ENCODE measurements at regions not wholly inside any gene's neighbourhood (a gene's known extent, or its start where the extent isn't known, plus 50 kb on each side); places are given as distances from the start of the nearest gene placed in this dataset.

DNA sequence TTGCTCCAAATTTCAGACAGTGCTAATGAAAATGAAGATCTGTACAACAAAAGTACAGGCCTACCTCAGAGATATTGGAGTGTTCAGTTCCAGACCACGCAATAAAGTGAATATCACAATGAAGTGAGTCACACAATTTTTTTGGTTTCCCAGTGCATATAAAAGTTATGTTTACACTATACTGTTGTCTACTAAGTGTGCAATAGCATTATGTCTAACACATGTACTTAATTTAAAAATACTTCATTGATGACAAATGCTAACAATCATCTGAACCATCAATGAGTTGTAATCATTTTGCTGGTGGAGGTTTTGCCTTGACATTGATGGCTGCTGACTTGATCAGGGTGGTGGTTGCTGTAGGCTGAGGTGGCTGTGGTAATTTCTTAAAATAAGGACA is 60.6 kb upstream of the E2F8 start:
- H3K79me2 ChIP-seq (ENCODE audit: control insufficient read depth, insufficient read depth, low read length): no peaks in the 10 kb centered on the region
- no peak for TF ChIP-seq SIN3A (IDR thresholded peaks at IDR 0.05; ENCODE audit: borderline replicate concordance in 2 of 2, control insufficient read depth in 1 of 2, low read depth in 2 of 2, low read length in 2 of 2)
- H3K4me1 ChIP-seq (replicated peaks in 1 of 2; ENCODE audit: control insufficient read depth in 2 of 2, insufficient read depth in 2 of 2, low read length in 2 of 2): no peaks in the 10 kb centered on the region
- H3K4me2 ChIP-seq (ENCODE audit: insufficient read depth, low read length): no peak overlapping the region
- no peaks in the 10 kb centered on the region for H3K36me3 ChIP-seq (ENCODE audit: control insufficient read depth, insufficient read depth, low read length)
- H3K4me3 ChIP-seq: no peak overlapping the region
- H3K9me1 ChIP-seq (ENCODE audit: control insufficient read depth, insufficient read depth, low read length): no peaks in the 10 kb centered on the region
- ChIA-PET POLR2A (no interaction called here), CTCF (ENCODE audit: low intra/inter-chr PET ratio) (no interaction called here)
- no peaks in the 10 kb centered on the region for H3K9me3 ChIP-seq (replicated peaks; ENCODE audit: control insufficient read depth, insufficient read depth, low read depth, low read length)
- ATAC-seq (no peak), DNase-seq (ENCODE audit: extremely low read depth in 1 of 4, low spot score in 3 of 4) (no peak), FAIRE-seq (no peak)
- no peaks in the 10 kb centered on the region for H4K20me1 ChIP-seq (replicated peaks; ENCODE audit: control insufficient read depth, insufficient read depth, low read length)
- WGBS (ENCODE audit: insufficient coverage, low coverage, missing lambda C conversion rate): 0% methylated on average over 1 of the region's 1 CpG
- H3K9ac ChIP-seq (ENCODE audit: insufficient read depth in 1 of 2, low read depth in 2 of 2, low read length in 2 of 2): no peak overlapping the region
- intact Hi-C loops (cut with micrococcal nuclease): no loop called here
- in situ Hi-C loops (cut with MboI): loop anchor here (25.0 kb wide), 1 partner anchor 586 kb away; no protein-coding TSS in a partner anchor
- H3K27me3 ChIP-seq (ENCODE audit: control insufficient read depth in 2 of 2, insufficient read depth in 2 of 2, low read length in 2 of 2): peaks cover 0 to 13% of the 10 kb centered on the region in 2 experiments; a peak in 3 of 5 replicates
- H3K27ac ChIP-seq (ENCODE audit: extremely low read depth, low read depth, low read length): no peak overlapping the region
- BruUV-seq (replicated peaks): no TSS peak
- H2AFZ ChIP-seq (ENCODE audit: low read depth, low read length): no peak overlapping the region

DNA sequence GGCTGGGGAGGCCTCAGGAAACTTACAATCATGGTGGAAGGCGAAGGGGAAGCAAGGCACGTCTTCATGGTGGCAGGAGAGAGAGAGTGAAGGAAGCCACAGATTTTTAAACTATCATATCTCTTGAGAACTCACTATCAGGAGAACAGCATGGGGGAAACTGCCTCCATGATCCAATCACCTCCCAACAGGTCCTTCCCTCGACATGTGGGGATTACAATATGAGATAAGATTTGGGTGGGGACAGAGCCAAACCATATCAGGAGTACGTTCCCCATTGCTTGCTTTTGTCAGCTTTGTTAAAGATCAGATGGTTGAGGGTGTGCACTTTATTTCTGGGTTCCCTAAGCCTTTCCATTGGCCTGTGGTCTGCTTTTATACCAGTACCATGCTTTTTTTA is 53.7 kb upstream of the E2F8 start:
- DNase-seq (ENCODE audit: extremely low read depth in 1 of 4, low spot score in 3 of 4) (peak in 1 of 4 experiments; percentile 38), ATAC-seq (no peak), FAIRE-seq (no peak)
- intact Hi-C loops (cut with micrococcal nuclease): no loop called here
- Histone ChIP-seq H3K4me1 (replicated peaks in 1 of 2; ENCODE audit: control insufficient read depth in 2 of 2, insufficient read depth in 2 of 2, low read length in 2 of 2) (no peaks in the 10 kb centered on the region; a peak in 1 of 5 replicates), H4K20me1 (replicated peaks; ENCODE audit: control insufficient read depth, insufficient read depth, low read length) (no peaks in the 10 kb centered on the region), H3K79me2 (ENCODE audit: control insufficient read depth, insufficient read depth, low read length) (no peaks in the 10 kb centered on the region), H3K27me3 (ENCODE audit: control insufficient read depth in 2 of 2, insufficient read depth in 2 of 2, low read length in 2 of 2) (peaks cover 0 to 8% of the 10 kb centered on the region in 2 experiments; a peak in 3 of 5 replicates), H3K4me2 (ENCODE audit: insufficient read depth, low read length) (no peak overlapping the region), H3K9ac (ENCODE audit: insufficient read depth in 1 of 2, low read depth in 2 of 2, low read length in 2 of 2) (no peak overlapping the region), H3K4me3 (no peak overlapping the region), H3K9me3 (replicated peaks; ENCODE audit: control insufficient read depth, insufficient read depth, low read depth, low read length) (no peaks in the 10 kb centered on the region), H3K27ac (ENCODE audit: extremely low read depth, low read depth, low read length) (no peak overlapping the region), H3K9me1 (ENCODE audit: control insufficient read depth, insufficient read depth, low read length) (no peaks in the 10 kb centered on the region), H2AFZ (ENCODE audit: low read depth, low read length) (no peak overlapping the region), H3K36me3 (ENCODE audit: control insufficient read depth, insufficient read depth, low read length) (no peaks in the 10 kb centered on the region)
- in situ Hi-C loops (cut with MboI): no loop called here
- WGBS (ENCODE audit: insufficient coverage, low coverage, missing lambda C conversion rate): 0% methylated on average over 4 of the region's 4 CpGs
- ChIA-PET POLR2A (interaction anchor here (0.7 to 1.1 kb wide), 2 partner anchors 9 to 1373 kb away, joined by 4 read pairs; no protein-coding TSS in a partner anchor), CTCF (ENCODE audit: low intra/inter-chr PET ratio) (no interaction called here)
- BruUV-seq (replicated peaks): no TSS peak
- TF ChIP-seq FUS (optimal IDR thresholded peaks at IDR 0.05; ENCODE audit: low read depth, low read length) (no peak), EGR1 (conservative IDR thresholded peaks at IDR 0.05) (no peak), ARID1B (IDR thresholded peaks at IDR 0.05) (peak; percentile 86), FOXM1 (IDR thresholded peaks at IDR 0.05; ENCODE audit: low read depth) (peak; percentile 69; the same call in 1 of the 2 replicates), FOXM1 (CRISPR knock-in tag; IDR thresholded peaks at IDR 0.05; ENCODE audit: low read depth) (no peak), NR4A1 (CRISPR knock-in tag; IDR thresholded peaks at IDR 0.05) (no peak), NR4A1 (tag; IDR thresholded peaks at IDR 0.05) (no peak), ZNF75A (CRISPR knock-in tag; IDR thresholded peaks at IDR 0.05) (no peak), CBFA2T2 (conservative IDR thresholded peaks at IDR 0.05) (peak; percentile 74), POLR2A (conservative IDR thresholded peaks at IDR 0.05) (no peak)
- TF ChIP-seq, protein P1, sequence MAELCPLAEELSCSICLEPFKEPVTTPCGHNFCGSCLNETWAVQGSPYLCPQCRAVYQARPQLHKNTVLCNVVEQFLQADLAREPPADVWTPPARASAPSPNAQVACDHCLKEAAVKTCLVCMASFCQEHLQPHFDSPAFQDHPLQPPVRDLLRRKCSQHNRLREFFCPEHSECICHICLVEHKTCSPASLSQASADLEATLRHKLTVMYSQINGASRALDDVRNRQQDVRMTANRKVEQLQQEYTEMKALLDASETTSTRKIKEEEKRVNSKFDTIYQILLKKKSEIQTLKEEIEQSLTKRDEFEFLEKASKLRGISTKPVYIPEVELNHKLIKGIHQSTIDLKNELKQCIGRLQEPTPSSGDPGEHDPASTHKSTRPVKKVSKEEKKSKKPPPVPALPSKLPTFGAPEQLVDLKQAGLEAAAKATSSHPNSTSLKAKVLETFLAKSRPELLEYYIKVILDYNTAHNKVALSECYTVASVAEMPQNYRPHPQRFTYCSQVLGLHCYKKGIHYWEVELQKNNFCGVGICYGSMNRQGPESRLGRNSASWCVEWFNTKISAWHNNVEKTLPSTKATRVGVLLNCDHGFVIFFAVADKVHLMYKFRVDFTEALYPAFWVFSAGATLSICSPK (IDR thresholded peaks at IDR 0.05; ENCODE audit: borderline replicate concordance): no peak
- TF ChIP-seq, protein P2, sequence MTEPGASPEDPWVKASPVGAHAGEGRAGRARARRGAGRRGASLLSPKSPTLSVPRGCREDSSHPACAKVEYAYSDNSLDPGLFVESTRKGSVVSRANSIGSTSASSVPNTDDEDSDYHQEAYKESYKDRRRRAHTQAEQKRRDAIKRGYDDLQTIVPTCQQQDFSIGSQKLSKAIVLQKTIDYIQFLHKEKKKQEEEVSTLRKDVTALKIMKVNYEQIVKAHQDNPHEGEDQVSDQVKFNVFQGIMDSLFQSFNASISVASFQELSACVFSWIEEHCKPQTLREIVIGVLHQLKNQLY (CRISPR knock-in tag; conservative IDR thresholded peaks at IDR 0.05): no peak
